Stimulated activated CD4-positive, alpha-beta T cell treated with anti-CD3 and anti-CD28 coated beads, TNF-alpha, amount 100 ng/mL, for 48 hours (primary cell): ENCODE measurements at regions not wholly inside any gene's neighbourhood (a gene's known extent, or its start where the extent isn't known, plus 50 kb on each side); places are given as distances from the start of the nearest gene placed in this dataset.
"Not testable (repeated sequence)": the region's sequence is repeated elsewhere in the genome, so short reads cannot be mapped to it uniquely, and the experiment has no call there.

Experiments used
- DNase-seq, 3 donors: peaks; one replicate each; pipeline ENCODE4 v3.0.0-alpha.2; 2020; ENCODE audit warnings: low read depth in 3 of 3

- no peak for DNase-seq
Observed at GRCh38 chr6:14552891-14553290, 435.3 kb downstream of the CD83 start.

- no peak for DNase-seq
Observed at GRCh38 chr6:14553515-14553914, 435.9 kb downstream of the CD83 start.

GRCh38 chr6:14555804-14556203 lies 438.2 kb downstream of the CD83 start:
- DNase-seq, result no peak

- no peak for DNase-seq
Observed at GRCh38 chr6:14559746-14560536, 442.4 kb downstream of the CD83 start.

GRCh38 chr6:14561563-14561962 lies 444.0 kb downstream of the CD83 start:
- DNase-seq, result not testable (repeated sequence)

- no peak for DNase-seq
Observed at GRCh38 chr6:14567842-14568241, 450.3 kb downstream of the CD83 start.

GRCh38 chr6:14569394-14569793 lies 451.8 kb downstream of the CD83 start:
- DNase-seq, result no peak

- DNase-seq, result not testable (repeated sequence)
Observed at GRCh38 chr6:14569874-14570273, 452.3 kb downstream of the CD83 start.

GRCh38 chr6:14571001-14571400 lies 453.4 kb downstream of the CD83 start:
- DNase-seq, result no peak

- DNase-seq, result no peak
Observed at GRCh38 chr6:14571746-14572145, 454.2 kb downstream of the CD83 start.

GRCh38 chr6:14573267-14573666 lies 455.7 kb downstream of the CD83 start:
- no peak for DNase-seq

- DNase-seq, result no peak
Observed at GRCh38 chr6:14573703-14574290, 456.2 kb downstream of the CD83 start.

GRCh38 chr6:14575961-14576360 lies 458.4 kb downstream of the CD83 start:
- no peak for DNase-seq

GRCh38 chr6:14578994-14579393 lies 461.4 kb downstream of the CD83 start:
- no peak for DNase-seq

GRCh38 chr6:14582749-14583148 lies 465.2 kb downstream of the CD83 start:
- DNase-seq, result no peak

GRCh38 chr6:14583826-14584225 lies 466.3 kb downstream of the CD83 start:
- DNase-seq, result no peak

GRCh38 chr6:14584450-14584849 lies 466.9 kb downstream of the CD83 start:
- DNase-seq, result no peak

GRCh38 chr6:14585689-14586088 lies 468.1 kb downstream of the CD83 start:
- DNase-seq, result no peak

- DNase-seq, result no peak
Observed at GRCh38 chr6:14589175-14589574, 471.6 kb downstream of the CD83 start.

GRCh38 chr6:14590586-14590985 lies 473.0 kb downstream of the CD83 start:
- no peak for DNase-seq

GRCh38 chr6:14591998-14592397 lies 474.4 kb downstream of the CD83 start:
- DNase-seq, result no peak

- DNase-seq, result no peak
Observed at GRCh38 chr6:14593286-14593685, 475.7 kb downstream of the CD83 start.

GRCh38 chr6:14595751-14596150 lies 478.2 kb downstream of the CD83 start:
- DNase-seq, result no peak

GRCh38 chr6:14596410-14596809 lies 478.8 kb downstream of the CD83 start:
- DNase-seq, result peak in 1 of 3 donors; percentile 5
